HepG2 (cell line): ENCODE measurements at regions not wholly inside any gene's neighbourhood (a gene's known extent, or its start where the extent isn't known, plus 50 kb on each side); places are given as distances from the start of the nearest gene placed in this dataset.

Source experiments
- ELF4 ChIP-seq: sonication (generic); formaldehyde crosslinking; IDR thresholded peaks from 2 replicates; pipeline ENCODE4 v1.5.0; 2020; ENCODE audit warnings: missing genetic modification reagents, mild to moderate bottlenecking, moderate library complexity, borderline replicate concordance
- FOXJ3 ChIP-seq: sonication (generic); formaldehyde crosslinking; IDR thresholded peaks from 2 replicates; pipeline ENCODE4 v1.4.0; 2020; ENCODE audit warnings: missing genetic modification reagents, mild to moderate bottlenecking, borderline replicate concordance
- HOXA7 ChIP-seq: sonication (generic); formaldehyde crosslinking; IDR thresholded peaks from 2 replicates; pipeline ENCODE4 v1.8.1; 2022; ENCODE audit warnings: mild to moderate bottlenecking, missing genetic modification reagents, moderate library complexity
- ZBTB7A ChIP-seq: sonication (generic); formaldehyde crosslinking; IDR thresholded peaks from 2 replicates; pipeline ENCODE4 v1.8.0; 2022; ENCODE audit warnings: mild to moderate bottlenecking, missing genetic modification reagents
- ZNF260 ChIP-seq: sonication (generic); formaldehyde crosslinking; IDR thresholded peaks from 2 replicates; pipeline ENCODE4 v1.4.0; 2020; ENCODE audit warnings: missing genetic modification reagents, low read depth, mild to moderate bottlenecking, borderline replicate concordance
- ZNF605 ChIP-seq: sonication (generic); formaldehyde crosslinking; IDR thresholded peaks from 2 replicates; pipeline ENCODE4 v1.8.0; 2022; ENCODE audit warnings: mild to moderate bottlenecking, missing genetic modification reagents
- TF ChIP-seq, protein P1 (sequence below): sonication (generic); formaldehyde crosslinking; IDR thresholded peaks from 2 replicates; pipeline ENCODE4 v1.5.0; 2020; ENCODE audit warnings: mild to moderate bottlenecking, missing genetic modification reagents, moderate library complexity

DNA sequence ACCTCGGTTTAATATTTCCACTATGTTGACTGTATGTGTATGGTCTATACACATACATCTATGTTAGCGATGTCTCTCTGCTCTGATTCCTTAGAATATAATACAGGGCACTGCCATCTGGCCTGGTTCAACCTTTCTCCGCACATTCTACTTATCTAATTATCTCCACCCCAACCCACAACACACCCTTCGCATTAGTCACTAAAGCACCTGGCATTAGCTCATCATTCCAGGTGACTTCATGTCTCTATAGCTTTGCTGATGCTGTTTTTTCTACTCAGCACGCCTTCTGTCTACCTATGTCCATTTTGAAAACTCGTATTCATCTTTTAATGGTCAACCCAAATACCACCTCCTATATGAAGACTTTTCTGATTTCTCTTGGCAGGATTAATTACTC is 425.2 kb upstream of the RASGEF1B start:
- TF ChIP-seq FOXJ3 (CRISPR knock-in tag) (no peak), ZBTB7A (CRISPR knock-in tag) (no peak), ZNF260 (CRISPR knock-in tag) (no peak), HOXA7 (CRISPR knock-in tag) (no peak), ELF4 (no peak), ZNF605 (CRISPR knock-in tag) (no peak)
- TF ChIP-seq, protein P1, sequence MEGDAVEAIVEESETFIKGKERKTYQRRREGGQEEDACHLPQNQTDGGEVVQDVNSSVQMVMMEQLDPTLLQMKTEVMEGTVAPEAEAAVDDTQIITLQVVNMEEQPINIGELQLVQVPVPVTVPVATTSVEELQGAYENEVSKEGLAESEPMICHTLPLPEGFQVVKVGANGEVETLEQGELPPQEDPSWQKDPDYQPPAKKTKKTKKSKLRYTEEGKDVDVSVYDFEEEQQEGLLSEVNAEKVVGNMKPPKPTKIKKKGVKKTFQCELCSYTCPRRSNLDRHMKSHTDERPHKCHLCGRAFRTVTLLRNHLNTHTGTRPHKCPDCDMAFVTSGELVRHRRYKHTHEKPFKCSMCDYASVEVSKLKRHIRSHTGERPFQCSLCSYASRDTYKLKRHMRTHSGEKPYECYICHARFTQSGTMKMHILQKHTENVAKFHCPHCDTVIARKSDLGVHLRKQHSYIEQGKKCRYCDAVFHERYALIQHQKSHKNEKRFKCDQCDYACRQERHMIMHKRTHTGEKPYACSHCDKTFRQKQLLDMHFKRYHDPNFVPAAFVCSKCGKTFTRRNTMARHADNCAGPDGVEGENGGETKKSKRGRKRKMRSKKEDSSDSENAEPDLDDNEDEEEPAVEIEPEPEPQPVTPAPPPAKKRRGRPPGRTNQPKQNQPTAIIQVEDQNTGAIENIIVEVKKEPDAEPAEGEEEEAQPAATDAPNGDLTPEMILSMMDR (CRISPR knock-in tag): no peak
